Osteoblast (primary cell): ENCODE measurements at regions not wholly inside any gene's neighbourhood (a gene's known extent, or its start where the extent isn't known, plus 50 kb on each side); places are given as distances from the start of the nearest gene placed in this dataset.

Experiments
- DNase-seq: peaks from one replicate; pipeline ENCODE4 v3.0.0; 2011; ENCODE audit warnings: low spot score, mixed read lengths; ENCODE audit not compliant: insufficient read length; ENCODE audit errors: missing footprints
- H2AFZ ChIP-seq: 2 replicates; pipeline ENCODE4 v1.6.0; 2011; ENCODE audit warnings: mild to moderate bottlenecking, low read length
- H3K27ac ChIP-seq: 2 replicates; pipeline ENCODE4 v1.5.1; 2011; ENCODE audit warnings: mild to moderate bottlenecking, low read depth, low read length, moderate library complexity
- H3K27me3 ChIP-seq: 2 replicates; pipeline ENCODE4 v1.6.0; 2012; ENCODE audit warnings: mild to moderate bottlenecking, control low read depth, inconsistent platforms, low read length, moderate library complexity; ENCODE audit not compliant: insufficient read depth
- H3K36me3 ChIP-seq: 2 replicates; pipeline ENCODE4 v1.5.1; 2011; ENCODE audit warnings: mild to moderate bottlenecking, low read length, control low read depth, moderate library complexity; ENCODE audit not compliant: insufficient read depth
- H3K4me1 ChIP-seq: 2 replicates; pipeline ENCODE4 v1.5.1; 2011; ENCODE audit warnings: mild to moderate bottlenecking, low read length, control low read depth, moderate library complexity; ENCODE audit not compliant: insufficient read depth
- H3K4me2 ChIP-seq: 2 replicates; pipeline ENCODE4 v1.6.0; 2011; ENCODE audit warnings: mild to moderate bottlenecking, low read length; ENCODE audit not compliant: insufficient read depth
- H3K4me3 ChIP-seq: fragments of 200-600 bp; sonication (generic); 3 replicates; pipeline ENCODE4 v1.5.1; 2012; ENCODE audit warnings: mild to moderate bottlenecking, low read length, inconsistent platforms; ENCODE audit not compliant: insufficient read depth
- H3K79me2 ChIP-seq: 2 replicates; pipeline ENCODE4 v1.6.0; 2012; ENCODE audit warnings: mild to moderate bottlenecking, low read length, control low read depth, inconsistent platforms; ENCODE audit not compliant: insufficient read depth
- H3K9me3 ChIP-seq: 2 replicates; pipeline ENCODE4 v1.5.1; 2011; ENCODE audit warnings: low read depth, low read length, control low read depth
- H4K20me1 ChIP-seq: 2 replicates; pipeline ENCODE4 v1.6.0; 2012; ENCODE audit warnings: mild to moderate bottlenecking, low read length, control low read depth; ENCODE audit not compliant: insufficient read depth
- TF ChIP-seq, protein P1 (sequence below): IDR thresholded peaks from 2 replicates; pipeline ENCODE4 v1.5.1; 2011; ENCODE audit warnings: mild to moderate bottlenecking, low read depth, low read length, moderate library complexity; ENCODE audit errors: extremely low read depth

DNA sequence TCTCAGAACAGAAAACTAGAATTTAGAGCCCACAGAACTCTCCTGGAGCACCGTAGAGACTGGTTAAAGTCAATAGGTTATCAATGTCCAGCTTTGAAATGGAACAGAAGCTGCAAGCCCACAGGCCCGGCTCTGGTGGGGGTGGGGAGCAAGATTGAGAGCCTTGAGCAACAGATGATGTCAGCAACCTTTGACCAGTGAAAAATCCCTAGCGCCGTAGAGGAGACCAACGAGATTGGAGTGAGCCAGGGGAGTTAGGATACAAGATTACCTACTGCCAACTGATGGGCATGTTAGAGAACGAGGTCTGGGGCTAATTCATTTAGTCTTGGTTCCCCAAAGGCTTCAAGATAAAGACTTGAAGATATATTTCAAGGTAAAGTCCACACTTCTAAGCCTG lies 345.5 kb upstream of the LMCD1 start:
- no peaks in the 10 kb centered on the region for H3K79me2 ChIP-seq
- H3K4me2 ChIP-seq = no peak overlapping the region
- TF ChIP-seq, protein P1, sequence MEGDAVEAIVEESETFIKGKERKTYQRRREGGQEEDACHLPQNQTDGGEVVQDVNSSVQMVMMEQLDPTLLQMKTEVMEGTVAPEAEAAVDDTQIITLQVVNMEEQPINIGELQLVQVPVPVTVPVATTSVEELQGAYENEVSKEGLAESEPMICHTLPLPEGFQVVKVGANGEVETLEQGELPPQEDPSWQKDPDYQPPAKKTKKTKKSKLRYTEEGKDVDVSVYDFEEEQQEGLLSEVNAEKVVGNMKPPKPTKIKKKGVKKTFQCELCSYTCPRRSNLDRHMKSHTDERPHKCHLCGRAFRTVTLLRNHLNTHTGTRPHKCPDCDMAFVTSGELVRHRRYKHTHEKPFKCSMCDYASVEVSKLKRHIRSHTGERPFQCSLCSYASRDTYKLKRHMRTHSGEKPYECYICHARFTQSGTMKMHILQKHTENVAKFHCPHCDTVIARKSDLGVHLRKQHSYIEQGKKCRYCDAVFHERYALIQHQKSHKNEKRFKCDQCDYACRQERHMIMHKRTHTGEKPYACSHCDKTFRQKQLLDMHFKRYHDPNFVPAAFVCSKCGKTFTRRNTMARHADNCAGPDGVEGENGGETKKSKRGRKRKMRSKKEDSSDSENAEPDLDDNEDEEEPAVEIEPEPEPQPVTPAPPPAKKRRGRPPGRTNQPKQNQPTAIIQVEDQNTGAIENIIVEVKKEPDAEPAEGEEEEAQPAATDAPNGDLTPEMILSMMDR = no peak
- H3K4me3 ChIP-seq = no peak overlapping the region
- H3K27me3 ChIP-seq = no peaks in the 10 kb centered on the region
- no peak overlapping the region for H2AFZ ChIP-seq
- no peaks in the 10 kb centered on the region for H3K9me3 ChIP-seq
- H3K36me3 ChIP-seq = no peaks in the 10 kb centered on the region
- no peak overlapping the region for H3K27ac ChIP-seq
- H3K4me1 ChIP-seq = no peaks in the 10 kb centered on the region
- DNase-seq = no peak
- no peaks in the 10 kb centered on the region for H4K20me1 ChIP-seq

DNA sequence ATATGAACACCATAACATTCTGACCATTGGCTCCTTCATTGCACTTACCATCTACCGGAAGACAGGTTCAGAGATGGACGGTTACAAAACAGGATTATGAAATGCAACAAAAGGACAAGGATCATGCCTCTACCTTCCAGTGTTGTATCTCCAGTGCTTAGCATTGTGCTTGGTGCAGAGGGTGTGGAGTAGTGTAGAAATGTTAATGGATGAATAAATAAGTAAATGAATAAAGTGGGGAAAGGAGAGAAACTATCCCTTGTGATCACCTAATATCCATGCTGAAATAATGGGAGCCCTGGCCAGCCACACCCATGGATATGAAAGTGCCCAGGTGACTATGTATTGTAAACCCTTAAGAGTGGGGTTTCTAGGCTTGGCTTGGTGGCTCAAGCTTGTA lies 344.8 kb upstream of the LMCD1 start:
- Histone ChIP-seq H4K20me1 (no peaks in the 10 kb centered on the region), H2AFZ (no peak overlapping the region), H3K4me2 (no peak overlapping the region), H3K9me3 (no peaks in the 10 kb centered on the region), H3K4me1 (no peaks in the 10 kb centered on the region), H3K27me3 (no peaks in the 10 kb centered on the region), H3K36me3 (no peaks in the 10 kb centered on the region), H3K79me2 (no peaks in the 10 kb centered on the region), H3K4me3 (no peak overlapping the region), H3K27ac (no peak overlapping the region)
- TF ChIP-seq, protein P1 = no peak
- no peak for DNase-seq

DNA sequence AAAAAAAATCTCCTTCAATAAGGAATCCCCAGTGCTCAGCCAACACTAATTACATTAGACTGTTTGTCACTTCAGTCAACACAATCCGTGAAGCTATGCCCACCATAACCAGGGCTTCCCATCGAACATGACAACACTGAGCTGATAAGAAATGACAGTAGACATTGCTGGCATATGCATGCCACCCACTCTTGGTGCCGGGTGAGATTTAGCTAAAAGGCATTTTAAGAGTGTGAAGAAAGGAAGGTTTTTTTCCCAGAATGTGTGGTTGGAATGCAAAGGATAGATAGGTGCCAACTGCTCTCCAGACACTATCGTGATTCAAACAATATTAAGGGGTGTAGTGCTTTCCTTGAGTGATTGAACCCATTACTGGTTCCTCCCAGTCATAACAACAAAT lies 344.0 kb upstream of the LMCD1 start:
- Histone ChIP-seq H3K4me2 (no peak overlapping the region), H4K20me1 (no peaks in the 10 kb centered on the region), H2AFZ (no peak overlapping the region), H3K27ac (no peak overlapping the region), H3K9me3 (no peaks in the 10 kb centered on the region), H3K27me3 (no peaks in the 10 kb centered on the region), H3K4me1 (no peaks in the 10 kb centered on the region), H3K79me2 (no peaks in the 10 kb centered on the region), H3K36me3 (no peaks in the 10 kb centered on the region), H3K4me3 (no peak overlapping the region)
- TF ChIP-seq, protein P1 = no peak
- DNase-seq = peak; percentile 43

DNA sequence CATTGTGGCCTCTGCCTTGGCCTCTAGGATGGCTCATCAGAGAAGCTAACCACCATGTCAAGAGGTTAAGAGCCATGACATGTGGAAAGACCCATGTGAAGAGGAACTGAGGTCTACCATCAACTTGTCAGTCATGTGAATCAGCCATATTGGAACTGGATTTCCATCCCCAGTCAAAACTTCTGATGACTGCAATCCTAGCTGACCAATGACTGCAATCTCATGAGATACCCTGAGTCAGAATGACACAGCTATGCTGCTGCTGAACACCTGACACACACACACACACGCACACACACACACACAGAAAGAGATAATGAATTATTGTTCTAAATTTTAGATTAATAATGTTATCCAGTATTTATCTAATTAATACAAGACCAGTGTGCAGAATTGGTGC lies 337.5 kb upstream of the LMCD1 start:
- TF ChIP-seq, protein P1 = no peak
- no peak overlapping the region for H3K4me3 ChIP-seq
- no peaks in the 10 kb centered on the region for H3K9me3 ChIP-seq
- no peaks in the 10 kb centered on the region for H3K79me2 ChIP-seq
- H3K27ac ChIP-seq = no peak overlapping the region
- H4K20me1 ChIP-seq = no peaks in the 10 kb centered on the region
- no peaks in the 10 kb centered on the region for H3K36me3 ChIP-seq
- no peaks in the 10 kb centered on the region for H3K4me1 ChIP-seq
- no peak overlapping the region for H2AFZ ChIP-seq
- no peak for DNase-seq
- H3K27me3 ChIP-seq = no peaks in the 10 kb centered on the region
- H3K4me2 ChIP-seq = no peak overlapping the region
